ENCODE measurements at regions not wholly inside any gene's neighbourhood (a gene's known extent, or its start where the extent isn't known, plus 50 kb on each side); places are given as distances from the start of the nearest gene placed in this dataset.

GRCh38 chr6:21406316-21406715 is 187.2 kb upstream of the SOX4 start:
- intact Hi-C loops (cut with DNase I) = no loop called here
- no peak for DNase-seq (ENCODE audit: low spot score)

- no peak for DNase-seq (ENCODE audit: low spot score)
- intact Hi-C loops (cut with DNase I) = no loop called here
These were observed 184.3 kb upstream of the SOX4 start for GRCh38 chr6:21409231-21409630.

GRCh38 chr6:21413428-21413827 is 180.1 kb upstream of the SOX4 start:
- intact Hi-C loops (cut with DNase I) = no loop called here
- no peak for DNase-seq (ENCODE audit: low spot score)

DNA sequence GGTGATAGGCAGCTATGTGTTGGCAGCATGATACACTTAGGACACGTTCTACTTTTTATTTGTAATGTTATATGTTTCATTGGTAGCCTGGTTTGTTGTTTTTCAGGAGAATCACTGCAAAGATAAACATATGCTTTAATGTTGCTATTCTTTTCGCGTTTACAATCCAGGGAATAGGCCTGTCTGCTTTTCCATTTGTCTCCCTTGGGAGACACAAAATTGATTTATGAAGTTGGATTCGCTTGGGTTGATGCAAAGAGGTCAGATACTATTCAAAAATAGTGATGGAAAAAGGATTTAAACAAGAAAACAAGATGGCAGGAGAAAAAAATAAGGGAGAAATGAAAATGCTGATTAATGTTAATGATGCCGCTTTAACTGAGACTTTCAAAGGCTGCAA is 179.5 kb upstream of the SOX4 start:
- no peak for DNase-seq (ENCODE audit: low spot score)
- intact Hi-C loops (cut with DNase I) = no loop called here

- DNase-seq (ENCODE audit: low spot score) = no peak
- intact Hi-C loops (cut with DNase I) = no loop called here
These were observed 173.2 kb upstream of the SOX4 start for GRCh38 chr6:21420146-21420878.

GRCh38 chr6:21420926-21421325 is 172.6 kb upstream of the SOX4 start:
- intact Hi-C loops (cut with DNase I) = no loop called here
- DNase-seq (ENCODE audit: low spot score) = no peak

DNA sequence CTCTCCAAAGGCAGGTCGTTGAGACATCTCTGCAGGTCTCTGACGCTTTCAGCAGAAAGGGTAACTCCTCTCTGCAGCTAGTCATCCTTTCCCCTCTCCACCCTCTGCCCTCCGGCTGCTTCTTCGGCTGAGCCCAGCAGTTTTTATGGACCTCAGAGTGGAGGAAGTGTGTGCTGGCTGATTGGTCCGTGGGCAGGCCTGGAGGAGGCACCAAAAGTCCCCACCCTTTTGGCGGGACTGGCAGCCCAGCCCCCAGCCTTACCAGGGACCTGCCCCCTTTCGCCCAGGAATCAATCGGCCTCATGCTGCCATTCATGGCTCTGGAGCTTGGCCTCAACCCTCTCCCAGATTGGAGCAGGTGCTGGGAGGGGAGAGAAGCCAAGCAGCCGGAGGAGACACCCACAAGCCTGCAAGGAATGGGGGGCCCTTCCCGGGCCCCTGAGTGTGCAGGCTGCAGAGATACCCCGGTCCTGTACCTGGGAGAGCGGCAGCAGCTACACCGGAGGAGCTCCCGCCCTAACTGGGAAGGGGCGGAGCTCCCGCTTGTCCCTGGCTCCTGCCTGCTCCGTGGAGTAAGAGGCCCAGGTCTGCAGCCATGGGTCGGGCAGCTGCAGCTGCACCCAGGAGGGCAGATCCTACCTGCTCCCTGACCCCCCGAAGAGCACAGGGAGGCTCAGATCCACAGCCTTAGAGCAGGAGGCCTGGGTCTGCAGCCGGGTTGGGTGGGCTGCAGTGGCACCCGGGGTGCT is 170.3 kb upstream of the SOX4 start:
- intact Hi-C loops (cut with DNase I) = no loop called here
- DNase-seq (ENCODE audit: low spot score) = no peak

GRCh38 chr6:21426841-21427490 is 166.6 kb upstream of the SOX4 start:
- intact Hi-C loops (cut with DNase I) = no loop called here
- no peak for DNase-seq (ENCODE audit: low spot score)

- no peak for DNase-seq (ENCODE audit: low spot score)
- intact Hi-C loops (cut with DNase I) = no loop called here
These were observed 164.3 kb upstream of the SOX4 start for GRCh38 chr6:21429291-21429690.

DNA sequence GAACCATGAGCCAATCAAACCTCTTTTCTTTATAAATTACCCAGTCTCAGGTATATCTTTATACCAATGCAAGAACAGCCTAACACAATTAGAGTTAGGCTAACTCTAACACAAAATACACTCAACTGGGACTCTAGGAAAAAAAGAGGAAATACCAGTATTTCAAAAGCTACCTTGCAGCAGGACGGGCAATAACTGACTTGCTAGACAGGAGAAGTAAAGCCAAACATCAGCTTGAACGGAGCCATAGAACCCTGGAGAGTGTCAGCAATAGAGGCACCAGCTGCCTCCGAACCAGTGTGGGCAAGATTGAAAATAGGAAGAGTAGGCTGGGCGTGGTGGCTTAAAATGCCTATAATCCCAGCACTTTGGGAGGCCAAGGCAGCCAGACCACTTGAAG is 162.0 kb upstream of the SOX4 start:
- DNase-seq (ENCODE audit: low spot score) = no peak
- intact Hi-C loops (cut with DNase I) = no loop called here

- no peak for DNase-seq (ENCODE audit: low spot score)
- intact Hi-C loops (cut with DNase I) = no loop called here
These were observed 156.9 kb upstream of the SOX4 start for GRCh38 chr6:21436625-21437024.

DNA sequence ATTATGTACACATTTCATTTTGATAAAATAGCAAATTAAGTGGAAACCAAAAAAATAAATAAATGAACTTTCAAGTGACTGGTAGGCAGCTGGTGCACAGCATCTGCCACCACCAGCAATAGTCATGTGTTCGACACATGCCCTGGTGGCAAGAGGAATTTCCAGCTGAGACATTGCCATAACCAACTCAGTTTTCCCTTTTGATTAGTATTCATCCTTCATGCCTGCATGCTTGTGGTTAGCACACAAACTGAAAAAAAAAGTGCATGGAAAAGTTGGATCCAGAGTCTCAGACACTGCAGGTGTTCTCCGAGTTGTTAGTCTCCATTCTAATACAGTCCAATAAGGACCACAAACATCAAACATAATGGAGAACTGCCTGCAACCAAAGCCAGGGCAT is 156.0 kb upstream of the SOX4 start:
- no peak for DNase-seq (ENCODE audit: low spot score)
- intact Hi-C loops (cut with DNase I) = no loop called here

DNA sequence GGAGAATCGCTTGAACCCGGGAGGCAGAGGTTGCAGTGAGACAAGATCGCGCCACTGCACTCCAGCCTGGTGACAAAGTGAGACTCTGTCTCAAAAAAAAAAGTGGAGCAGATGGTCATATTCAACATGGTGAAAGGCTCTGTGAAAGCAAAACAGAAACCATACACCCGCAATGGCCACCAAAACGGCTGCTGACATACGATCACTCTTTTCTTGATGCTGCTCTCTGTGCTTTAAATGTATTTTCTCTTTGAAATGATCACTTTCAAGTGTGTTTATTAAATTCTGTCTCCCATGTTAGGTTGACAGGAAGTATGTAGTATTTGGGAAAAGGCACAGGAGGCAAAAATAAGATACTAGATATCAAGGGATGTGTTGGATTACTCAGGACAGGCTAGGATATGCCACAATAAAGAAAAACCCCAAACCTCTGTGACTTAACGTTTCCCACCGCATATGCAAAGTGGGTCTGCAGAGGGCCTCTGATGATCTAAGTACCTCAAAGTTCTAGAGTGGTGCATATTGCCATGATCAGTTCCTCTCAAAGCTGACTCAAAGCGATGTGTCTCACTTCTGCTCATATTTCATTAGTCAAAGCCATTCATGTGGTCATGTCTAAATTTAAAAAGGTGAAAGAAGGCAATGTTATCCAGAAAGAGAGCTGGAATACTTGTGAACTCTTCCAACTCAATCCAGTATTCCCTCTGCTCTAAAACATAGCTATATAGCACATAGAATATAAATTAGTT is 155.1 kb upstream of the SOX4 start:
- no peak for DNase-seq (ENCODE audit: low spot score)
- intact Hi-C loops (cut with DNase I) = no loop called here

DNA sequence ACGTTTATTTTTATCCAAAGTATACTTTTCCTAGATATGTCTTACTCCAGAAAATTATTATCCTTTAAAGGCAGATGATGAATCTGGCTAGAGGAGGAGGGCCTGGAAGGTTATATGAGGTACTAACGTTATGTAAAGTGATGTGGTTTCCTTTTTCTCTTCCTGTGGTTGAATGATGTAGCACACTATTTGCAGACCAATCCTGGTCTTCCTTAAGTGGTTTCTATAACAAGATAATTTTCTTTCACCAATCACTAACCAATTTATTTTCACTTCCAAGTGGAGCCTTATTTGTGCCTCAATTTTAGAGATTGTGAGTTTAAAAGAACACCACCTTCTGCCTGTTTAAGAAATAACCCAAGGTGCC is 154.6 kb upstream of the SOX4 start:
- intact Hi-C loops (cut with DNase I) = no loop called here
- DNase-seq (ENCODE audit: low spot score) = no peak

GRCh38 chr6:21441386-21441785 is 152.2 kb upstream of the SOX4 start:
- no peak for DNase-seq (ENCODE audit: low spot score)
- intact Hi-C loops (cut with DNase I) = no loop called here

DNA sequence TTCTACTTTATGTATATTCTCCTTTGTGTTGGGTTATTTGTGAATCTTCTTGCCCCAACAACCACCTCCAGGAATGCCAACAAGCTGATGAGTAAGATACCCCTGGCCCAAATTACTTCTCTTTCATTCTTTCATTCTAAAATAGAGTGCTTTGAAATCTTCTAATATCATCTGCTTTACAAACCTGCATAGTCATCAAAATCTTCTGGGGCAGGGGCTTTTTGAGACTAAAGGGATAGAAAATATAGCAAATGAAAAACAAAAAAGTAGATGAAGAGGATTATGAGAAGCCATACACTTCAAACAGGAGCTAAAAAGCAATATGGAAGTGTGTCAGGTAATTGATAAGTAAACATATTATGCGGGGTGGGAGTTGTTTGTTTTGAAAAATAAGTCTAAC is 150.7 kb upstream of the SOX4 start:
- intact Hi-C loops (cut with DNase I) = no loop called here

DNA sequence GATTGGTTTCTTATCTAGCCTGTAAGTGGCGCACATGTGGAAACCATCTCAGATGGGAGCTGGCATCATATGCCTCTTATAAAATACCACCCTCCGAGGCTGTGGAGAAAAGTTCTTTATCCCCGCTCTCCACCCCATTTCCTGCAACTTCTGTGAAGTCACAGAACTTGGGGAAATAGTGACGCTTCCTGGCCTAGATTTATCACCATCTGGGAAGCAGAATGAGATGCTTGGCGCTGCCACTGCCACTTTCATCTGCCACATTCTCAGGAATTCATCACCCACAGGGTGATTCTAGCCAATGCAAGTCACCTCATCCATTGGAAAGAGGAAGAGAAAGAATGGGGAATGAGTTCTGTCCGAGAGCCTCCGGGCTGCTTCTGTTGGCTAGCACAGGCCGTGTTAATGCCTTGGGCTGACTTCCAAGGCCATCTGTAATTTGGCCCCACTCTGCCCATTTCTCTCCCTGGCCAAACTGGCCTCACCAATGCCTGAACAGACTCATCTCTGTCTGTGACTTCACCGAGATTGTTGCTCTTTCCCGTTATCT is 148.8 kb upstream of the SOX4 start:
- intact Hi-C loops (cut with DNase I) = no loop called here
- no peak for DNase-seq (ENCODE audit: low spot score)

More for the DNA sequence above, 150.7 kb upstream of the SOX4 start:
- DNase-seq (ENCODE audit: low spot score) = no peak

- no peak for DNase-seq (ENCODE audit: low spot score)
- intact Hi-C loops (cut with DNase I) = no loop called here
These were observed 145.6 kb upstream of the SOX4 start for GRCh38 chr6:21447987-21448386.

GRCh38 chr6:21448485-21449109 is 145.0 kb upstream of the SOX4 start:
- no peak for DNase-seq (ENCODE audit: low spot score)
- intact Hi-C loops (cut with DNase I) = no loop called here

DNA sequence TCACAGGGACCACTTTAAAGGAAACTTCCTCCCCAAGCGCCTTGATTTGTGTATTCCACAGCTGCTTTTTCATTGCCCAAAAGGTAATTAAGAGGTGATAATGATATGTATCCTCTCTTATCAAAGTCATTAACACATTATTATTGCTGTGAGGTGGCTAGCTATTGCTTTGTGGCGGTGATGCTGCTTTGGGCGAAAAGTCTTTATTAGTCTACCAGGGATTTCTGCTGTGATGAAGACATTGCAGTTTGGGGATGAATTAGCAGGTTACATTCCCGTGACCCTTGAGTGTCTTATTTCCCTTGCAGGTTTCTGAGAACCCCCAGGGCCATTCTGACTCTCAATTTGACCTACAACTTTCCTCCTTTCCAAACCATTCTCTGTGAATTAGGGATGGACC is 143.4 kb upstream of the SOX4 start:
- no peak for DNase-seq (ENCODE audit: low spot score)
- intact Hi-C loops (cut with DNase I) = no loop called here
